ENCODE measurements at regions not wholly inside any gene's neighbourhood (a gene's known extent, or its start where the extent isn't known, plus 50 kb on each side); places are given as distances from the start of the nearest gene placed in this dataset.

DNA sequence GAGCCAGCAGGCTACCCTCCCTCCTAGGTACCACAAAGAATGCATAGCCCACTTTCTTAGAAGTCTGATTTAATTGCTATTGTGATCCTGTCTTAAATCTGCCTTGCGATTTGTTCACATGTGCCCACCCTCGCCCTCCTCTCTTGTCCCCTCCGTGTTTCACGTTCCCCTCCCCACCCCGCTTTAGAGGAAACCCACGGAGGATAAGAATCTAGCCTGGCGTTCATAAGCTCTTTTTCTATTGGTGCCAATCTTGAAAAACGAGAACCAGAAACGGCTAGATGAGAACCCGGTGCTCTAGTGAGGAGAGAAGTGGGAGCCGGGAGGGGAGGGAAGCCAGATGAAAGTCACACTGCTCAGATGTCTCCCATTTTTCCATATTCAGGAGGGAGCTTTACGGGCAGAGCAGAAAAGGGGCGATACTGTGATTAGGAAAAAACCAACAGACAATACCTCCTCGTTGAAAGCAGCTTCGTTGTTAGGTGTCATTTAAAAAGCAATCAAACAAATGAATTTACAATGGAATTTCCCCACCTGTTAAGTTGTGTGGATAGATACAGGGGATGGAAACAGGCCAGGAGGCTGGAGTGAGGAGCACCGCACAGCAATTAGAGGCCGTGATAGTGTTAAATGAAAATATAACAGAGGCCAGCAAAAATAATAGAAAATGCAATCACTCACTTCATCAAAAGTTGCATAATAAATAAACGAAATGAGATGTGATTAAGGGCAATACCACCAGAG, 272.1 kb downstream of the GATA3 start:
- no peak for TF ChIP-seq ZC3H10 (CRISPR knock-in tag; IDR thresholded peaks at IDR 0.05)
- TF ChIP-seq, protein P1, sequence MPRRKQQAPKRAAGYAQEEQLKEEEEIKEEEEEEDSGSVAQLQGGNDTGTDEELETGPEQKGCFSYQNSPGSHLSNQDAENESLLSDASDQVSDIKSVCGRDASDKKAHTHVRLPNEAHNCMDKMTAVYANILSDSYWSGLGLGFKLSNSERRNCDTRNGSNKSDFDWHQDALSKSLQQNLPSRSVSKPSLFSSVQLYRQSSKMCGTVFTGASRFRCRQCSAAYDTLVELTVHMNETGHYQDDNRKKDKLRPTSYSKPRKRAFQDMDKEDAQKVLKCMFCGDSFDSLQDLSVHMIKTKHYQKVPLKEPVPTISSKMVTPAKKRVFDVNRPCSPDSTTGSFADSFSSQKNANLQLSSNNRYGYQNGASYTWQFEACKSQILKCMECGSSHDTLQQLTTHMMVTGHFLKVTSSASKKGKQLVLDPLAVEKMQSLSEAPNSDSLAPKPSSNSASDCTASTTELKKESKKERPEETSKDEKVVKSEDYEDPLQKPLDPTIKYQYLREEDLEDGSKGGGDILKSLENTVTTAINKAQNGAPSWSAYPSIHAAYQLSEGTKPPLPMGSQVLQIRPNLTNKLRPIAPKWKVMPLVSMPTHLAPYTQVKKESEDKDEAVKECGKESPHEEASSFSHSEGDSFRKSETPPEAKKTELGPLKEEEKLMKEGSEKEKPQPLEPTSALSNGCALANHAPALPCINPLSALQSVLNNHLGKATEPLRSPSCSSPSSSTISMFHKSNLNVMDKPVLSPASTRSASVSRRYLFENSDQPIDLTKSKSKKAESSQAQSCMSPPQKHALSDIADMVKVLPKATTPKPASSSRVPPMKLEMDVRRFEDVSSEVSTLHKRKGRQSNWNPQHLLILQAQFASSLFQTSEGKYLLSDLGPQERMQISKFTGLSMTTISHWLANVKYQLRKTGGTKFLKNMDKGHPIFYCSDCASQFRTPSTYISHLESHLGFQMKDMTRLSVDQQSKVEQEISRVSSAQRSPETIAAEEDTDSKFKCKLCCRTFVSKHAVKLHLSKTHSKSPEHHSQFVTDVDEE (CRISPR knock-in tag; IDR thresholded peaks at IDR 0.05) = no peak
- TF ChIP-seq ZNF8 (CRISPR knock-in tag; IDR thresholded peaks at IDR 0.05) = no peak
- TF ChIP-seq, protein P2, sequence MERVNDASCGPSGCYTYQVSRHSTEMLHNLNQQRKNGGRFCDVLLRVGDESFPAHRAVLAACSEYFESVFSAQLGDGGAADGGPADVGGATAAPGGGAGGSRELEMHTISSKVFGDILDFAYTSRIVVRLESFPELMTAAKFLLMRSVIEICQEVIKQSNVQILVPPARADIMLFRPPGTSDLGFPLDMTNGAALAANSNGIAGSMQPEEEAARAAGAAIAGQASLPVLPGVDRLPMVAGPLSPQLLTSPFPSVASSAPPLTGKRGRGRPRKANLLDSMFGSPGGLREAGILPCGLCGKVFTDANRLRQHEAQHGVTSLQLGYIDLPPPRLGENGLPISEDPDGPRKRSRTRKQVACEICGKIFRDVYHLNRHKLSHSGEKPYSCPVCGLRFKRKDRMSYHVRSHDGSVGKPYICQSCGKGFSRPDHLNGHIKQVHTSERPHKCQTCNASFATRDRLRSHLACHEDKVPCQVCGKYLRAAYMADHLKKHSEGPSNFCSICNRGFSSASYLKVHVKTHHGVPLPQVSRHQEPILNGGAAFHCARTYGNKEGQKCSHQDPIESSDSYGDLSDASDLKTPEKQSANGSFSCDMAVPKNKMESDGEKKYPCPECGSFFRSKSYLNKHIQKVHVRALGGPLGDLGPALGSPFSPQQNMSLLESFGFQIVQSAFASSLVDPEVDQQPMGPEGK (CRISPR knock-in tag; IDR thresholded peaks at IDR 0.05; ENCODE audit: borderline replicate concordance) = no peak
- TF ChIP-seq ZFP30 (CRISPR knock-in tag; IDR thresholded peaks at IDR 0.05) = no peak
- no peak for TF ChIP-seq RARB (CRISPR knock-in tag; IDR thresholded peaks at IDR 0.05)
- TF ChIP-seq, protein P3, sequence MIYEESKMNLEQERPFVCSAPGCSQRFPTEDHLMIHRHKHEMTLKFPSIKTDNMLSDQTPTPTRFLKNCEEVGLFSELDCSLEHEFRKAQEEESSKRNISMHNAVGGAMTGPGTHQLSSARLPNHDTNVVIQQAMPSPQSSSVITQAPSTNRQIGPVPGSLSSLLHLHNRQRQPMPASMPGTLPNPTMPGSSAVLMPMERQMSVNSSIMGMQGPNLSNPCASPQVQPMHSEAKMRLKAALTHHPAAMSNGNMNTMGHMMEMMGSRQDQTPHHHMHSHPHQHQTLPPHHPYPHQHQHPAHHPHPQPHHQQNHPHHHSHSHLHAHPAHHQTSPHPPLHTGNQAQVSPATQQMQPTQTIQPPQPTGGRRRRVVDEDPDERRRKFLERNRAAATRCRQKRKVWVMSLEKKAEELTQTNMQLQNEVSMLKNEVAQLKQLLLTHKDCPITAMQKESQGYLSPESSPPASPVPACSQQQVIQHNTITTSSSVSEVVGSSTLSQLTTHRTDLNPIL (CRISPR knock-in tag; IDR thresholded peaks at IDR 0.05; ENCODE audit: low read depth) = no peak
- no peak for TF ChIP-seq ZFP3 (CRISPR knock-in tag; IDR thresholded peaks at IDR 0.05)
- no peak for TF ChIP-seq BACH2 (CRISPR knock-in tag; IDR thresholded peaks at IDR 0.05; ENCODE audit: borderline replicate concordance)
- no peak for TF ChIP-seq TCF4 (CRISPR knock-in tag; IDR thresholded peaks at IDR 0.05; ENCODE audit: borderline replicate concordance)
- no peak for TF ChIP-seq SNAI2 (CRISPR knock-in tag; IDR thresholded peaks at IDR 0.05)
